ENCODE measurements at regions not wholly inside any gene's neighbourhood (a gene's known extent, or its start where the extent isn't known, plus 50 kb on each side); places are given as distances from the start of the nearest gene placed in this dataset.

DNA sequence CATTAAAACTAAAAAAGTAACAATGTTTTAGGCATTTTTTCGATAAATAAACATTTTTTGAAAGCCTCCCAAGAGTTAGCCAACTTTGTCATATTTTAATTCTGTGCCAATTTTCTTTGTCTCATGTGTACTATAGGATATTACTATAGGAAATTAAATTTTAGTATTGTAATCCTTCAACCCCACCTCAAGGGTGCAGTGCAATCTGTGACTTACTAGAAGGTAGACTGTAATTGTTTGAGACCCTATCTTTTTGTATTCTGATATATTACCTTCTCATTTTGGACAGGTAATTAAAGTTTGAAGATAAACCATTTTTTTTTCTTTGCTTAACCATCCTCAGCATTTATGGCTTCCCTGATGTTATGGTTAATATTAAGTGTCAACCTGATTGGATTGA, 457.8 kb downstream of the PCDH20 start:
- H3K4me3 ChIP-seq (ENCODE audit: low read depth, poor library complexity, severe bottlenecking) = no peak overlapping the region
- intact Hi-C loops (cut with DNase I; ENCODE audit: low total_unique reads) = no loop called here
- TF ChIP-seq, protein P1, sequence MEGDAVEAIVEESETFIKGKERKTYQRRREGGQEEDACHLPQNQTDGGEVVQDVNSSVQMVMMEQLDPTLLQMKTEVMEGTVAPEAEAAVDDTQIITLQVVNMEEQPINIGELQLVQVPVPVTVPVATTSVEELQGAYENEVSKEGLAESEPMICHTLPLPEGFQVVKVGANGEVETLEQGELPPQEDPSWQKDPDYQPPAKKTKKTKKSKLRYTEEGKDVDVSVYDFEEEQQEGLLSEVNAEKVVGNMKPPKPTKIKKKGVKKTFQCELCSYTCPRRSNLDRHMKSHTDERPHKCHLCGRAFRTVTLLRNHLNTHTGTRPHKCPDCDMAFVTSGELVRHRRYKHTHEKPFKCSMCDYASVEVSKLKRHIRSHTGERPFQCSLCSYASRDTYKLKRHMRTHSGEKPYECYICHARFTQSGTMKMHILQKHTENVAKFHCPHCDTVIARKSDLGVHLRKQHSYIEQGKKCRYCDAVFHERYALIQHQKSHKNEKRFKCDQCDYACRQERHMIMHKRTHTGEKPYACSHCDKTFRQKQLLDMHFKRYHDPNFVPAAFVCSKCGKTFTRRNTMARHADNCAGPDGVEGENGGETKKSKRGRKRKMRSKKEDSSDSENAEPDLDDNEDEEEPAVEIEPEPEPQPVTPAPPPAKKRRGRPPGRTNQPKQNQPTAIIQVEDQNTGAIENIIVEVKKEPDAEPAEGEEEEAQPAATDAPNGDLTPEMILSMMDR (IDR thresholded peaks at IDR 0.05) = no peak
- TF ChIP-seq POLR2A (IDR thresholded peaks at IDR 0.05) = no peak
- DNase-seq (ENCODE audit: low spot score in 2 of 2) = no peak
- WGBS, 2 donors = 61 to 69% methylated on average over 1 of the region's 1 CpG

DNA sequence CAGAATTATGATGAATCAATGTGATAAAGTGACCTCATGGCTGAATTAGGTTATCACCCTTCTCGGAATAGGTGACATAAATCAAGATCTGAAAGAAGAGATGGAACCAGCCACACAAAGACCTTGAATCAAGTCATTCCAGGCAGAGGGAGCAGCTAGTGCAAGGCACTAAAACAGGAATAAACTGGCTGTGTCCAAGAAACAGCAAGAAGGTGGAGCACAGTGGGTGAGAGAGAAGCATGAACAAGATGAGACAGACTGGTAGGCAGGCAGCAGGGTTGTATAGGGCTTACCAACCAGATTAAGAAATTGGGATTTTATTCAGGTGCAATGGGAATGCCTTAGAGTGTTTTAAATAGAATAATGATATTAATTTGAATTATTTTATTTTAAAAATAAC, 470.3 kb downstream of the PCDH20 start:
- TF ChIP-seq, protein P1 (IDR thresholded peaks at IDR 0.05) = no peak
- TF ChIP-seq POLR2A (IDR thresholded peaks at IDR 0.05) = no peak
- intact Hi-C loops (cut with DNase I; ENCODE audit: low total_unique reads) = no loop called here
- no peak for DNase-seq (ENCODE audit: low spot score in 2 of 2)
- no peak overlapping the region for H3K4me3 ChIP-seq (ENCODE audit: low read depth, poor library complexity, severe bottlenecking)
- 0% methylated on average over 1 of the region's 1 CpG for WGBS, 2 donors

DNA sequence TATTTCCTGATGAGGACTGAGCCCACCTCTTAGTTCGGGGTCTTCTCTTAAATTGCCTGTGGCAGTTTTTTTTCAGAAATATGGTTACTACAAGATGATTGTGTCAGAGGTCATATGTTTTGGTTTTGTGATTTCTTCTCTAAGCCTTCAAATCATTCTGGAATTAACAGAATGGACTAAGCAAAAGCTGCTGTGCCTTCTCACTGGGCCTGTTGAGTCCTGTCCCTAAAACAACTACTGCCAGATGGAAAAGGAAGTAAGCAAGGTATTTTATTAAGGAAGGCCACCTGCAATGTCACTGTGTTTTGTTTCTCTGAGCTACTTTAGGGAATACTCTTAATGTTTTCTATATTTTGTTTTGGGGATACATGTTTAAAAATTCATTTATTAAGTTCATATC, 470.8 kb downstream of the PCDH20 start:
- TF ChIP-seq POLR2A (IDR thresholded peaks at IDR 0.05) = no peak
- TF ChIP-seq, protein P1 (IDR thresholded peaks at IDR 0.05) = no peak
- H3K4me3 ChIP-seq (ENCODE audit: low read depth, poor library complexity, severe bottlenecking) = no peak overlapping the region
- DNase-seq (ENCODE audit: low spot score in 2 of 2) = no peak
- intact Hi-C loops (cut with DNase I; ENCODE audit: low total_unique reads) = no loop called here
- WGBS, 2 donors = 40 to 45% methylated on average over 1 of the region's 1 CpG

DNA sequence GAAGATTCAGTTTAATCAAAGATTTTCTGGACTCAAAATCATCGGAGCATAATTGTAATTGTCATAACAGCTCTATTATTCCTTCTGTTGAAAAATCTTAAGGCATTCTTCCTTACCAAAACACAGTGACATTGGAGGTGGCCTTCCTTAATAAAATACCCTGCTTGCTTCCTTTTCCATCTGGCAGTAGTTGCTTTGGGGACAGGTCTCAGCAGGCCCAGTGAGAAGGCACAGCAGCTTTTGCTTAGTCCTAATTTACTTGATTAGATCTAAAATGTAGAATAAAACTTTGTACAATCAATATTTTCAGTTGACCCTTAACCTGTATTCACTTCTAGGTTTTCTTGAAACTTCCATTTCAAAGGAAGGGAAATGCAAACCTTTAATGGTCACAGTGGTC, 471.6 kb downstream of the PCDH20 start:
- no peak for DNase-seq (ENCODE audit: low spot score in 2 of 2)
- TF ChIP-seq POLR2A (IDR thresholded peaks at IDR 0.05) = no peak
- TF ChIP-seq, protein P1 (IDR thresholded peaks at IDR 0.05) = no peak
- no peak overlapping the region for H3K4me3 ChIP-seq (ENCODE audit: low read depth, poor library complexity, severe bottlenecking)
- intact Hi-C loops (cut with DNase I; ENCODE audit: low total_unique reads) = no loop called here
- 67 to 68% methylated on average over 1 of the region's 1 CpG for WGBS, 2 donors

DNA sequence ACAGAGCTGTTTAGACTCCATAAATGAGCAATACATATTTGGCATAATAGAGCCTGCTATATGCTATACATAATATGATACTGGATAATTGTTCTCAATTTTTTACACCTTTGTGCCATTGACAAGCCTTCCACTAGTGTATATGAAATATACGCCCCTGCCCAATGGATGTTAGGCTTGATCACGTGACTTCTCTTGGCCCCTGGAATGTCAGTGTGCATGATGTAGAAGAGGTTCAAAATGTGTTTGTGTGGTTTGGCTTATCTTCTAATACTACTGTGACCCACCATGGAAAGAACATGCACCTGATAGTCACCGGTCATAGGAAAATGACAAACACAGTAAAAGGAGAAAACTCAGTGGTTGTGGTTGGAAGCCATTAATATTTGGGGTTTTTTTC, 479.4 kb downstream of the PCDH20 start:
- 60 to 62% methylated on average over 3 of the region's 3 CpGs for WGBS, 2 donors
- intact Hi-C loops (cut with DNase I; ENCODE audit: low total_unique reads) = no loop called here
- no peak overlapping the region for H3K4me3 ChIP-seq (ENCODE audit: low read depth, poor library complexity, severe bottlenecking)
- TF ChIP-seq POLR2A (IDR thresholded peaks at IDR 0.05) = no peak
- TF ChIP-seq, protein P1 (IDR thresholded peaks at IDR 0.05) = no peak
- DNase-seq (ENCODE audit: low spot score in 2 of 2) = no peak

DNA sequence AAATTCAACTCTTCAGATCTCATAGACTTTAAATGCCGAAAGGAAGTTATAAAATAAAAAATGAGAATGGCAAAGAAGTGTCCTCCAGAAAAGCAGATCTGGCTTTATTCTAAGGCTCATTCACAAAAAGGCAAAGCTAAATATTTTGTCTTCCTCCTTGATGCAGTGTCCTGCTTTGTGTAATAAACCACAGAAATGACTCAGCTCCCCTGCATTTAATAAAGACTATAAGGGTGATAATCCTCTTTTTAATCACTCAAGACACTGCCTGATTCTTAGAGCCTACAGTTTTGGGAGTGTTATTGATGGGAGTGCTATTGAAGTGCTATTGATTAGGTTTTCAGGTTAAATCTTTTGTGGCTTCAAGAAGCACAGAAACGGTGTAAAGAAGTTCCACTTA, 482.0 kb downstream of the PCDH20 start:
- H3K4me3 ChIP-seq (ENCODE audit: low read depth, poor library complexity, severe bottlenecking) = no peak overlapping the region
- intact Hi-C loops (cut with DNase I; ENCODE audit: low total_unique reads) = no loop called here
- TF ChIP-seq, protein P1 (IDR thresholded peaks at IDR 0.05) = no peak
- no peak for TF ChIP-seq POLR2A (IDR thresholded peaks at IDR 0.05)
- 81 to 89% methylated on average over 2 of the region's 2 CpGs for WGBS, 2 donors
- no peak for DNase-seq (ENCODE audit: low spot score in 2 of 2)
